ENCODE measurements at regions not wholly inside any gene's neighbourhood (a gene's known extent, or its start where the extent isn't known, plus 50 kb on each side); places are given as distances from the start of the nearest gene placed in this dataset.
"Not testable (repeated sequence)": the region's sequence is repeated elsewhere in the genome, so short reads cannot be mapped to it uniquely, and the experiment has no call there.

DNA sequence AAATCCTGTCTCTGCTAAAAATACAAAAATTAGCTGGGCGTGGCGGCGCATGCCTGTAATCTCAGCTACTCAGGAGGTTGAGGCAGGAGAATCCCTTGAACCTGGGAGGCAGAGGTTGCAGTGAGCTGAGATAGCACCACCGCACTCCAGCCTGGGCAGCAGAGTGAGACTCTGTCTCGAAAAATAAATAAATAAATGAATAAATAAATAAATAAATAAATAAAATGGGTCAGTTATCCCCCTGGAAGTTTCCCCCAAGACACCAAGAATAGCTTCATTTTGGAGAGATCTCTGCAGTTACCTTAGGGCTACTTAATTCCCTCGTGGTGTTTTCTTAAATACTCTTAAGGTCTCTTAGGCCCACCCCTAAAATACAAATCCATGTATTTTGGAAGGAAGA lies 53.9 kb upstream of the ERO1B start:
- TF ChIP-seq, protein P1, sequence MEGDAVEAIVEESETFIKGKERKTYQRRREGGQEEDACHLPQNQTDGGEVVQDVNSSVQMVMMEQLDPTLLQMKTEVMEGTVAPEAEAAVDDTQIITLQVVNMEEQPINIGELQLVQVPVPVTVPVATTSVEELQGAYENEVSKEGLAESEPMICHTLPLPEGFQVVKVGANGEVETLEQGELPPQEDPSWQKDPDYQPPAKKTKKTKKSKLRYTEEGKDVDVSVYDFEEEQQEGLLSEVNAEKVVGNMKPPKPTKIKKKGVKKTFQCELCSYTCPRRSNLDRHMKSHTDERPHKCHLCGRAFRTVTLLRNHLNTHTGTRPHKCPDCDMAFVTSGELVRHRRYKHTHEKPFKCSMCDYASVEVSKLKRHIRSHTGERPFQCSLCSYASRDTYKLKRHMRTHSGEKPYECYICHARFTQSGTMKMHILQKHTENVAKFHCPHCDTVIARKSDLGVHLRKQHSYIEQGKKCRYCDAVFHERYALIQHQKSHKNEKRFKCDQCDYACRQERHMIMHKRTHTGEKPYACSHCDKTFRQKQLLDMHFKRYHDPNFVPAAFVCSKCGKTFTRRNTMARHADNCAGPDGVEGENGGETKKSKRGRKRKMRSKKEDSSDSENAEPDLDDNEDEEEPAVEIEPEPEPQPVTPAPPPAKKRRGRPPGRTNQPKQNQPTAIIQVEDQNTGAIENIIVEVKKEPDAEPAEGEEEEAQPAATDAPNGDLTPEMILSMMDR (IDR thresholded peaks at IDR 0.05), result not testable (repeated sequence)
- not testable (repeated sequence) for TF ChIP-seq POLR2A (IDR thresholded peaks at IDR 0.05)
